ENCODE measurements at regions not wholly inside any gene's neighbourhood (a gene's known extent, or its start where the extent isn't known, plus 50 kb on each side); places are given as distances from the start of the nearest gene placed in this dataset.
A peak's percentile ranks its signal among the peaks of the same experiment; 100 is the strongest.

GRCh38 chr3:56916716-56917360 is 115.1 kb upstream of the ARHGEF3 start:
- H3K4me3 ChIP-seq: peak overlapping the region in 2 of 4 donors; percentile 35 to 48
- H3K4me1 ChIP-seq: peaks cover 13 to 21% (median 14%) of the 10 kb centered on the region in 4 donors
- no peaks in the 10 kb centered on the region for H3K36me3 ChIP-seq
- no peak for DNase-seq (ENCODE audit: extremely low spot score)
- TF ChIP-seq EP300 (IDR thresholded peaks at IDR 0.05): no peak
- no peak for TF ChIP-seq CTCF (IDR thresholded peaks at IDR 0.05)
- no peak for TF ChIP-seq POLR2AphosphoS5 (IDR thresholded peaks at IDR 0.05)
- TF ChIP-seq POLR2A (IDR thresholded peaks at IDR 0.05; ENCODE audit: low read depth): no peak
- whole genome bisulfite sequencing: 79% methylated on average over 4 of the region's 4 CpGs
- H3K9me3 ChIP-seq: no peaks in the 10 kb centered on the region
- H3K27ac ChIP-seq (replicated peaks in 1 of 4): peak overlapping the region in 2 of 4 donors; percentile 37 to 56
- intact Hi-C loops (cut with DNase I): no loop called here
- H3K27me3 ChIP-seq: no peaks in the 10 kb centered on the region

GRCh38 chr3:56915966-56916586 is 114.3 kb upstream of the ARHGEF3 start:
- H3K27ac ChIP-seq (replicated peaks in 1 of 4): peak overlapping the region; percentile 11 to 56 (median 28)
- peaks cover 6 to 13% (median 8%) of the 10 kb centered on the region in 4 donors for H3K4me1 ChIP-seq
- no peak for DNase-seq (ENCODE audit: extremely low spot score)
- intact Hi-C loops (cut with DNase I): no loop called here
- H3K27me3 ChIP-seq: no peaks in the 10 kb centered on the region
- TF ChIP-seq CTCF (IDR thresholded peaks at IDR 0.05) (no peak), POLR2AphosphoS5 (IDR thresholded peaks at IDR 0.05) (peak in 1 of 2 donors; percentile 57)
- H3K36me3 ChIP-seq: no peaks in the 10 kb centered on the region
- H3K9me3 ChIP-seq: no peaks in the 10 kb centered on the region
- H3K4me3 ChIP-seq: peak overlapping the region; percentile 23 to 48 (median 32)
- 69% methylated on average over 12 of the region's 16 CpGs for WGBS

- Histone ChIP-seq H3K4me3 (no peak overlapping the region), H3K27ac (replicated peaks in 1 of 4) (no peak overlapping the region), H3K9me3 (no peaks in the 10 kb centered on the region), H3K27me3 (no peaks in the 10 kb centered on the region), H3K4me1 (peaks cover 5 to 16% (median 10%) of the 10 kb centered on the region in 4 donors), H3K36me3 (no peaks in the 10 kb centered on the region)
- WGBS: 84% methylated on average over 3 of the region's 3 CpGs
- no peak for DNase-seq (ENCODE audit: extremely low spot score)
- TF ChIP-seq CTCF (IDR thresholded peaks at IDR 0.05) (no peak), POLR2AphosphoS5 (IDR thresholded peaks at IDR 0.05) (no peak), EP300 (IDR thresholded peaks at IDR 0.05) (no peak), POLR2A (IDR thresholded peaks at IDR 0.05; ENCODE audit: low read depth) (no peak)
- intact Hi-C loops (cut with DNase I): no loop called here
Measured at GRCh38 chr3:56914646-56915045, 112.9 kb upstream of the ARHGEF3 start.

GRCh38 chr3:56911363-56911762 is 109.6 kb upstream of the ARHGEF3 start:
- no peaks in the 10 kb centered on the region for H3K36me3 ChIP-seq
- intact Hi-C loops (cut with DNase I): no loop called here
- WGBS: 71% methylated on average over 8 of the region's 8 CpGs

More at GRCh38 chr3:56911363-56911762, 109.6 kb upstream of the ARHGEF3 start:
- no peak for DNase-seq (ENCODE audit: extremely low spot score)
- H3K27ac ChIP-seq (replicated peaks in 1 of 4): no peak overlapping the region
- H3K4me1 ChIP-seq: peaks cover 0 to 9% (median 0%) of the 10 kb centered on the region in 4 donors
- H3K9me3 ChIP-seq: no peaks in the 10 kb centered on the region
- H3K27me3 ChIP-seq: no peaks in the 10 kb centered on the region
- TF ChIP-seq POLR2A (IDR thresholded peaks at IDR 0.05; ENCODE audit: low read depth): no peak
- no peak for TF ChIP-seq CTCF (IDR thresholded peaks at IDR 0.05)
- TF ChIP-seq POLR2AphosphoS5 (IDR thresholded peaks at IDR 0.05): no peak
- no peak for TF ChIP-seq EP300 (IDR thresholded peaks at IDR 0.05)
- H3K4me3 ChIP-seq: no peak overlapping the region
